ENCODE measurements at regions not wholly inside any gene's neighbourhood (a gene's known extent, or its start where the extent isn't known, plus 50 kb on each side); places are given as distances from the start of the nearest gene placed in this dataset.
A peak's percentile ranks its signal among the peaks of the same experiment; 100 is the strongest.
"Not testable (repeated sequence)": the region's sequence is repeated elsewhere in the genome, so short reads cannot be mapped to it uniquely, and the experiment has no call there.

DNA sequence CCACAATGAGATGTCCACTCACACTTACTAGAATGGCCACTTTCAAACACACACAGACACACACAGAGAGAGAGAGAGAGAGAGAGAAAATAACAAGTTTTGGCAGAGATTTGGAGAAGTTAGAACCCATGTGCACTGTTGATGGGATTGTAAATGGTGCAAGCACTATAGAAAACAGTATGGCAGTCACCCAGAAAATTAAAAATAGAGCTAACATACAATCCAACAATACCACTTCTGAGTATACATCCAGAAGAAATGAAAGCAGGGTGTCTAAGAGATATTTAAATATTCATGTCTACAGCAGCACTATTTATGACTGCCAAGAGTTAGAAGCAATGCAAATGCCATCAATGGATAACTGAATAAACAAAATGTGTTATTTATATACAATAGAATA is 359.9 kb upstream of the COX7C start:
- DNase-seq: no peak

GRCh38 chr5:86284400-86285190 is 333.1 kb upstream of the COX7C start:
- DNase-seq: not testable (repeated sequence)

DNA sequence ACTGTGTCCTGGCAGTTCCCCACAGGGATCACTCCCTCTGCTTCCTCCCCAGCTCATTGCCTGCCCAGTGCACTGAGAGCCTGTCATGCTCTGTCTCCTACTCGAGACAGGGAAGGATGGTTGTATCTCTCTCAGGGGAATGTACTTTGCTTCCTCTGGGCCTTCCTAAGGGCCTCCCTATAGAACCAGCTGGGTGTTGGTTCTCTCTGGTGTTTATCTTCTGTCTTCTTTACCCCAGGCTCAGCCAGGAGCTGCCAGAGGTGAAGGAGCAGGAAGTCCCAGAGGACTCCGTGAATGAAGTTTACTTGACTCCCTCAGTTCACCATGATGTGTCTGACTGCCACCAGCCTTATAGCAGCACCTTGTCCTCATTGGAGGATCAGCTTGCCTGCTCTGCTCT is 330.3 kb upstream of the COX7C start:
- not testable (repeated sequence) for DNase-seq

DNA sequence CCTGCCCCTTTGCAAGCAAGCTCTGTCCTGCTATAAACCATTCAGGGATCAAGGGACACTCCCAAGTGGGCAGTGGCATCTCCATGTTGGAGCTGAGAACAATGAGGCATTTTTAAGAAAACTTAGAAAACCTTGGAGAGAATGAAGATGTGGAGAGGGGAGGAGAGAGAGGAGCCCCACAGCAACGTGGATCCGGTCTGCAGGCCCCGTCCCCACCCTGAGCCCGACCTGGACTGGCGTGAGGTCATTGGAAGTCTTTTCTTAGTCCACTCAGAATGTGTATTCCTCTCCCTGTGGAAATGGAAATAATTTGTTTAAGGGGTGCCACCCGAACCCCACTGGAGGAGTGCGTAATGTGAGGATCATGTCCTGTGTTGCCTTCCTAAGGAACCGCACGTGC is 328.0 kb upstream of the COX7C start:
- not testable (repeated sequence) for DNase-seq

- DNase-seq: not testable (repeated sequence)
Observed at GRCh38 chr5:86292811-86293210, 324.9 kb upstream of the COX7C start.

GRCh38 chr5:86302643-86303042 is 315.1 kb upstream of the COX7C start:
- not testable (repeated sequence) for DNase-seq

DNA sequence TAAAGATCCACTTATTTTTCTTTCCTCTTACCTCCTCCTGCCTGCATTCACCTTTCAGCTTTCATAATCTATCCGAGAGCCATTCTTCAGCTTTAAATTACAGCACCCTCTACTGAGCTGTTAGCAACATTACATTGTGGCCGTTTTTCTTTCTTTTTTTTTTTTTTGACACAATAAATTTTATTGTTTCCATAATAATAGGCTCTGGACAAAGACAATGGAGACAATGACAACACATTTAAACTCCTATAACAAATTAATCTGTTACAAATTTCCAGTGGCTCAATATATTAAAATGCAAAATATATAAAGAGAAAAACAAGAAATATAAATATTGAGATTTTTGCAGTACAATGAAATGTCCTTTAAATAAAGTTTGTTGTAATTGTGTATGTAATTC is 312.7 kb upstream of the COX7C start:
- DNase-seq: peak; percentile 2

DNA sequence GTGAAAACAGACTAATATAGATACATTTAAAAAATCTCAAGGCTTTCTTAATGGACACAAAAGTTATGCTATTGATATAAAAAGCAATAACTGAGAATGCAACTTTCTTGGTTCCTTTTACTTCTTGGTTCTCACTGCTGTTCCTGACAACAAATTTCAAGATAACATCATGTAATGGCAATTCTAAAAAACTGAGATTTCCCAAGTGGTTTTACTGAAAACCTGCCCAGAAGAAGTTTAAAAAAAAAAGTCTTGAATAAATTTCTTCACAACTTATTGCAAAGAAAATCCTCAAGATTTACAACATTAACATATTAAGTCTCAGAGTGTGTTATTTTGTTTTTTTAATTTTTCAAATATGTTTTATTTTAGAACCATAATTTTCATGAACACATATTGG is 302.8 kb upstream of the COX7C start:
- no peak for DNase-seq

- no peak for DNase-seq
Observed at GRCh38 chr5:86320266-86320665, 297.5 kb upstream of the COX7C start.

DNA sequence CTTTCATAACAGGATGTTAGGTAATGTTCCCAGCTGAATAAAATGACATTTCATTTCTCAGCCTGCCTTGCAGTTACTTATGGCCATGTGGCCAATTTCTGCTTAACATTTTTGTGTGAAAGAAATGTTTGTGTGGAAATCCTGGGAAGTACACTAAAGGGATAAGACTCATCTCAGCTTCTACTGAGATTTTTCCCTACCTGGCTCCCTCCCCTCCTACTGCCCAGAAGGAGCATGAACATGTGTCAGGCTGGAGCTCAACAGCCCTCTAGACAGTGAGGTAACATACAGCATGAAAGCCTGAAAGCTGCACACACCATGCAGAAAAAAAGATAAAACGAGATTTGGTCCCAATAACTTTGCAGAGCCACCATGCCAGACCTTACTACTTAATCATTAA is 288.4 kb upstream of the COX7C start:
- peak; percentile 6 for DNase-seq

- DNase-seq: no peak
Observed at GRCh38 chr5:86330736-86331135, 287.0 kb upstream of the COX7C start.

DNA sequence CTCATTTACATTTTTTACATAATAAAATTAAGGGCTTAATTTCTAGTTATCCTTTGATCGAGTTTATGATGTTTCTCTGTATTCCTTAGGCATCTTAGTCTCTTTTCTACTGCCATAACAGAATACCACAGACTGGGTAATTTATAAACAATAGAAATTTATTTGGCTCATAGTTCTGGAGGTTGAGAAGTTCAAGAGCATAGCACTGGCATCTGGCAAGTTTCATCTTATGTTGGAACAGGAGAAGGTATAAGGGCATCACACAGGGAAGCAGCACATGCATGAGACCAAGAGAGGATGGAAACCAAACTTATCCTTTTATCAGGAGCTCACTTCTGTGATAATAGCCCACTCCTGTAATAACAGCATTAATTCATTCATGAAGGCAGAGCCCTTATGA is 284.9 kb upstream of the COX7C start:
- DNase-seq: no peak

- DNase-seq: no peak
Observed at GRCh38 chr5:86337667-86338460, 279.9 kb upstream of the COX7C start.

GRCh38 chr5:86354664-86355063 is 263.1 kb upstream of the COX7C start:
- DNase-seq: no peak

DNA sequence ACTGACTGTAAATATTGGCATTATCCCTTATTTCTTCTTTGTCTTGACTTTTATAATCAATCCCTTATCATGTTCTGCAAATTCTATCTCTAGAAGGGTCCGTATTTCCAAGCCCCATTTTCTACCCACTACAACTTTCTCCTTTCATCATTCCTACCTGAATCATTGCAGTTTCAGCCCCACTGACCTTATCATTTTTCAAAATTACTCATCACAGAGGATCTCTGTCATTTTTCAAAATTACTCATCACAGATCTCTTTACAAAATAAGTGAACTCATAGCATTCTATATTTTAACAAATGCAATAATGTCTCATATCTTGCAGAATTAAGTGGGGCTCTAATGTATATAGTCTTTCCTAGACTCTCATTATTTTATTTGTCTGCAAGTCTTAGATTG is 256.9 kb upstream of the COX7C start:
- no peak for DNase-seq

- DNase-seq: no peak
Observed at GRCh38 chr5:86371061-86371460, 246.7 kb upstream of the COX7C start.

DNA sequence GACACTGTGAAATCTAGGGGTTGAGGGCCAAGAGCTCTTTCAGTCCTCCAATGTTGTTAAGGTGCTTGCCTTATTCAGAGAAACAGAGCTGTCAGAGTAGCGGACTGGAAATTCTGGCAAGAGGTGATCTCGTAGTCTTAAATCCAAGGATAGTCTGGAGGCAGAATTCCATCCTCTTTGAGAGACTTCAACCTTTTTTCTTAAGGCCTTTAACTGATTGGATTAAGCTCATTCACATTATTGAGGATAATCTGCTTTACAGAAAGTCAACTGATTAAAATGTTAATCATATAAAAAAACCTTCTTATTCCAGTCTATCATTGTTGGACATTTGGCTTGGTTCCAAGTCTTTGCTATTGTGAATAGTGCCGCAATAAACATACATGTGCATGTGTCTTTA is 243.1 kb upstream of the COX7C start:
- DNase-seq: no peak

DNA sequence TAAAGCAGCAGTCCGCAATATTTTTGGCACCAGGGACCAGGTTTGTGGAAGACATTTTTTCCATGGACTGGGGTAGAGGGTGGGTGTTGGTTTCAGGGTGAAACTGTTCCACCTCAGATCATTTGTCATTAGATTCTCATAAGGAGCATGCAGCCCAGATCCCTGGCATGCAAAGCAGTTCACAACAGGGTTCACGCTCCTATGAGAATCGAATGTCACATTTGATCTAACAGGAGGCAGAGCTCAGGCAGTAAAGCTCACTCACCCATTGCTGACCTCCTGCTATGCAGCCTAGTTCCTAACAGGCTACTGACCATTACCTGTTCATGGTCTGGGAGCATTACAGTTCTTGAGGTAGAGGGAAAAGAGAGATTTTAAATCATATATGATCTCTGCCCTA is 241.5 kb upstream of the COX7C start:
- DNase-seq: no peak

- no peak for DNase-seq
Observed at GRCh38 chr5:86403190-86403589, 214.6 kb upstream of the COX7C start.

- DNase-seq: no peak
Observed at GRCh38 chr5:86404256-86404655, 213.5 kb upstream of the COX7C start.

GRCh38 chr5:86407711-86408110 is 210.0 kb upstream of the COX7C start:
- no peak for DNase-seq

DNA sequence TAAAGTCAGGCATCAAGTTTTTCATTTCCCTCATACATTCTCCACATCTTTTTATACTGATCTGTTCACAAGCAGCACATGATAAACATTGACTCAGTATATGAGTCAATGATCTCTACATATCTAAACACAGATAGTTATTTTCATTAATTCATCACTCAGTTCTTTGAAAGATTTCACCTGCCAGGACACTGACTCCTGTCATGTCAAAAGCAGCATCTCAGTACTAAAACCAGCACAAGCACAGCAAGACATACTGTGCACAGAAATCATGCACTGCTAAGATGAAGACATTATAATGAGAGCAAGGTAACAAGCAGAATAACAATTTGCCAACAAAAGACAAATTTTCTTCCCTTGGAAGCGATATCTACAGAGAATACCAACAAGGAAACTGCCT is 206.1 kb upstream of the COX7C start:
- DNase-seq: no peak

DNA sequence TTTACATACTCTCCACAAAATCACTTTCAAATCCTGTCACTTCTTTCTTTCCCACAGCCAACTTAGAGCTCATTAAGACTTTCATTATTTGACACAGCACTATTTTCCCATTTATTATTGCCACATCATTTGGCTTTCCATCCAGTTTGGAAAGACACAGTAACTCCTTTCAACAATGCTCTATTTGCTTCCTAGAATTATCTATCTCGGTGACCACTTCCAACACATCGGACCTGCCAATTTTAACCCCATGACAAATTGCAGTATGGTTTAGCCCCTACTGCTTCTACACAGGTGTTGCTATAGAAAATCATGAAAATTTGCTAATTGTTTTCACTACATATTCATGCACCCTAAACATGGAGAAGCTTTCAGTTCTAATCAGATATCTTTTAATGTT is 190.6 kb upstream of the COX7C start:
- no peak for DNase-seq

GRCh38 chr5:86439593-86440110 is 178.1 kb upstream of the COX7C start:
- peak; percentile 68 for DNase-seq
